Kidney glomerular epithelial cell (primary cell): ENCODE measurements at regions not wholly inside any gene's neighbourhood (a gene's known extent, or its start where the extent isn't known, plus 50 kb on each side); places are given as distances from the start of the nearest gene placed in this dataset.
"Not testable (repeated sequence)": the region's sequence is repeated elsewhere in the genome, so short reads cannot be mapped to it uniquely, and the experiment has no call there.

Experiments
- DNase-seq: peaks from one replicate; lab custom pipeline; 2025; lab: John Stamatoyannopoulos, UW

DNA sequence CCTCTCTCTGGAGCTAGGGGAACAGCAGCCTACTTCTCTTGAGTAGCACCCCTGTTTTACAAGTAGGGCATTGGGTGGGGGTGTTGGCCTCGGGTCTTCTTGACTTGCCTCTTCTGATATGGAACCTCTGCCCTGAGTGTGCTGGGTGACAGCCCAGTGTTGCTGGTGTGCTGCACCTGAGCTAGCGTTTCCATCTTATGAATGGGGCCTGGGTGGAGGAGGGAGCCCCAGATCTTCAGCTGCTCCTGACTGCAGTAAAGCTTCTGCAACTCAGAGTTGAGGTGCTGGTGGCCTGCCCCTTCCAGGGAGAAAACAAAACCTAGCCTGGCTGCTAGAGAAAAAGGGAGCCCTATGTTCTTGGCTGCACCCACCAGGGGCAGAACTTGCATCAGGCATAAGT lies 202.5 kb upstream of the SHH start:
- no peak for DNase-seq

DNA sequence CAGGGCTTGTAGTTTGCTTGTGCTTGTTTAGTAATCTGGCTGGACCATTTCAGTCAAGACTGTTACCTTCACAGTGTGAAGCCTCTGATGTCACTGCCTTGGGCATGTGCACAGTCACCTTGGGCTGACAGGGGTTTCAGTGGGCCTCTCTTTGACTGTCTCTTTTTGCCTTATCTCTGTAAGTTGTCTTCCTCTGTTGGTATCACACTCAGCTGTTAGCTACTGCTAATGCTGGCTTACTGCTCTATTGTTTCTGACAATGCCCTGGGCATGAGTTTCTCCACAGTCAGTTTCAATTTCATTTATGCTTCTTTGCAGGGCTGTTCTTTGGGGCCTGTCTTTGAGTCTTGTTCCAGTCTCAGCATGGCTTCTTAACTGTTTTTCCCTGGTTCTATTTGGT lies 201.9 kb upstream of the SHH start:
- DNase-seq, result no peak

DNA sequence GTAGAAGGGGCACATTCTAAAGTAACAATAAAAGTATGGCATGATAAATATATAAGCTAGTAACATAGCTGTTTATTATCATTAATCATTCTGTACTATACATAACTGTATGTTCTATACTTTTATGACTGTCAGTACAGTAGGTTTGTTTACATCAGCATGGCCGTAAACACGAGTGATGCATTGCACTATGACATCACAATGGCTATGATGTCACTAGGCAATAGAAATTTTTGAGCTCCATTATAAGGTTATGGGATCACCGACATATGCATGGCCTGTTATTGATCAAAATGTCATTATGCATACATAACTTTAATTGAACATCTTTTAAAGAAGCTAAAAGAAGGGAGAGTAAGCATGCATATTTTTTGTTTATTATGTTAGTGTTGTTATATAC lies 200.1 kb upstream of the SHH start:
- no peak for DNase-seq

DNA sequence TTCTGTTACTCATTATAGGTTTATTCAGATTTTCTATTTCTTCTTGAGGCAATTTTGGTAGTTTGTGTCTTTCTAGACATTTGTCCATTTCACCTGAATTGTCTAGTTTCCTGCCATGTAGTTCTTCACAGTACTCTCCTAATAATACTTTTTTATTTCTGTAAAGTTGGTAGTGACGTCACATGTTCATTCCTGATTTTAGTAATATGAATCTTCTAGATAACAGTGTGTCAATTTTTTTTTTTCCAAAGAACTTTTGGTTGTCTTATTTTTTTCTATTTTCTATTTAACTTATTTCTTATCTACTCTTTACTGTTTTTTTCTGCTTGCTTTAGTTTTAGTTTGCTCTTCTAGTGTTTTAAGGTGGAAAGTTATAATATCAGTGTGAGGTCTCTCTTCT lies 197.3 kb upstream of the SHH start:
- no peak for DNase-seq

DNA sequence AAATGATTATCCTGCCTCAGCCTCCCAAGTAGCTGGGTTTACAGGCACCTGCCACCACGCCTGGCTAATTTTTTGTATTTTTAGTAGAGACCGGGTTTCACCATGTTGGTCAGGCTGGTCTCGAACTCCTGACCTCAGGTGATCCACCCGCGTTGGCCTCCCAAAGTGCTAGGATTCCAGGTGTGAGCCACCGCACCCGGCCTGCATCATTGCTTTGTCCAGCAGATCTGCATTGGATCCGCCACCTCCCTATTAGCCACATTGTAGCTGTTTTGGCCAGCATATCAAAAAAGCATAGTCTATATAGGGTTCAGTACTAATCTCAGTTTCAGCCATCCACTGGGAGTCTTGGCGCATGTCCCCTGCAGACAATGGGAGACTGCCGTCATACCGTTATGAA lies 194.6 kb upstream of the SHH start:
- not testable (repeated sequence) for DNase-seq

DNA sequence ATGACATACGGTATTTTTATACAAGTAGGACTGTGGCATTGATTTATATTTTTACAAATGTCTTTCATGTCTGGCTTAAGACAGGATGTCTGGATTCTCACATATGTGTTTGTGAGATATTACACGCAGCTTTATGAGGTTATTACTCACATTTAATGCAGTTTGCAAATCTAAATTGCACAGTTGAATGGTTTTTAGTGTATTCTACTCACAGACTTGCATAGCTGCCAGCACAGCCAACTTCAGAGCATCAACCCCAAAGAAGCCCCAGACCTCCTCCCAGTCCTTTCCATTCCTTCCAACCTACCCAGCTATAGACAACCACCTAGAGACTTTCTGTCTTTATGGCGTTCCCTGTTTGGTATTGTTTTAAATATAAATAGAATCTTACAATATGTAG lies 193.8 kb upstream of the SHH start:
- no peak for DNase-seq

DNA sequence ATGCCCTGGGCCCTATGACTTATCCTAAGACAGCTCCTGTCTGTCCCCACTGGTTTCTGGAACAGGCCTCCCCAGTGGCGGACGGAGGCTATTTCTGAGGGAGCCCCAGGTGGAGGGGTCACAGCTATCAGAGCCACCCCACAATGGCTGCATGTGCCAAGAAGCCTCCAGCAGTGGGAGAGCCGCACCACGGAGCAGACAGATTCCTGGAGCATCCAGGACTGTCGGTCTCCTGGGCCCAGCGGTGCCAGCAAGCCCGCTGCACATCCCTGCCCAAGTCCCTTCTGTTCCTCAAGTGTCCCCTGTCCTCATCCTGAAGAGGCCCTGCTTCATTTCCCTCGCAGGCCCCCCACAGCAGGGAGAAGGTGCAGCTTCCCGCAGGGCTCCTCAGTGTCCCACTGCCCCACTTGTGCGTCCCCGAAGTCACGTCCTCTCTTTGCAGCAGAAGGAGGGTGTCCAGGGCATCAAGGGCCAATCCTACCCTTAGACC lies 193.0 kb upstream of the SHH start:
- no peak for DNase-seq

DNA sequence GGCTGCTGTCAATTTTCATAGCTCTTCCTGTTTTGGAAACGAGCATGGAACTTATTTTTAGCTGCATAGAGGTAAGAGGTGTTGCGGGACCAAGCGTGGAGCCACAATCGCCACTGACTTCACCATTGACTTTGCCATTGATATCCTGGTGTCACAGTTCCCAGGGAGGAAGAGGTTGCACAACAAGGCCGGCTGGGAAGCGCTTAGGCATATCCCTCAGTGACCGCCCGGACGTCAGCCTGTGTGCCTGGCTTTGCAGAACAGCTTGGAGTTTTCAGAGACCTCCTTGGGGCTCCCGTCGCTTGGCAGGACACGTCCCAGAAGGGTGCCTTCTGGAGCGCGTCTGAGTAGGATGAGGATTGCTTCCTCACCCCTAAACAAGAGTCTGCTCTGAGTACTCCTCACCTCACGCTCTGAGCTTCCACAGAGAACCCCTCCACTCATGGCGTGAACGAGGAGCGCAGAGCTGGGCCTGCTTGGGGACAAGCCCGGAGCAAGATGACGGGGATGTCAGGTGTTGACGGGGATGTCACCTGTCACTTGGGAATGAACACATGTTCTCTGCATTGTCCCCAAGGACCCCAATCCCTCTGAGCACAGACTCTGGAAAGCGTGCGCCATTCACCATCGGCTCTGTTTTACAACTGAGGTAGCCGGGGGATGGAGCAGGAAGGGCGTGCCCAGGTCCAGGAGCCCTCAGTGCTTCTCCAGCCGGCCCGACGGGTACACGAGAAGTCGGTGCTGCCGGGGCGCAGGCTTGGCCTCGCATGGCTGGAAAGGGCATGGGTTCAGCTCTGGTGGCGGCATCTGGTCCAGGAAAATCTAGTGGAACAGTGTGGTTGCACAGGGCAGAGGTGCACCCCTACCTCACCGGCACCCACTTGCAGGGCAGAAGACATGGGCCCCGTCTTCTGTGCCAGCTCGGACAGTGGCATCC lies 192.3 kb upstream of the SHH start:
- no peak for DNase-seq

DNA sequence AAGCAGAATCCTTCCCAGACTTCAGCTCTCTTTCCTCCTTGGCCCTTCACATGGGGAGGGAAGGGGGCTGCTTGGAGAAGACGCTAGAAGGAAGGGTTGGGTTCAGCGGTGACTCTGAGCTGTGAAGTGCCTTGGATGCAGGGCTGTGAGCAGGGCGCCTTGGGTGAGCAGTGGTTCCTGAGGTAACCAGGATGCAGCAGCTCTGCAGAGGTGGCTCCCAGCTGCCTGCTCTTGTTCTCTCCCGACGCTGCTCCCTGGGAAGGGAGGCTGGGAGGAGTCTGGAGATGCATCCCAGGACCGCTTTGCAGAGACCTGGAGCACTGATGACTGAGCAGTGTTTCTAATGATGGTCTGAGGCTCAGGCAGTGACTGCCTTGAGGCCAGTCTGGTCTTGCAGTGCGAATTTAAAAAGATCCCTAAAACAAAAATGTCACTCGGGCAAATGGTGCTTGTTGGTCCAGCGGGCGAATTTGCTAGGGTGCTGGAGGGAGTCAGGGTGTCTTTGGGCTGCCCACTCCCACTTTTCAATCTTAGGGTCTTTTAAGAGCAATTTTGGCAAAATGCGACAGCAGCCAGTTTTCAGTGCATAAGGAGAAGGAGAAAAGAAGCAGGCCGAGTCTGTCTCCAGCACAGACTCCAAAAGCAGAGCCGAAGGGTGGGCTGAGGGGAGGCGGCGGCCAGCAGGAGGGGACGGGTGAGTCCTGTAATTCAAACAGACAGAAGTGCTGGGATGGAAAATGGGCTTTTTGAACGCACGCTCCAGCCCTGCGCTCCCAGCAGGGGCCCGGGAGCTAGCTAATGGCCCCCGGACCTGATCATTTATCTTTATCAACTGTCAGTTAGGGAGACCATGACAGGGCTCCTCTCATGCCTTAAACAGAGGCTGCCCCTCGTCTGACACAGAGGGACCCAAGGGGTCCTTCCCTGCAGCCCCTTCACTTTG lies 191.2 kb upstream of the SHH start:
- no peak for DNase-seq

DNA sequence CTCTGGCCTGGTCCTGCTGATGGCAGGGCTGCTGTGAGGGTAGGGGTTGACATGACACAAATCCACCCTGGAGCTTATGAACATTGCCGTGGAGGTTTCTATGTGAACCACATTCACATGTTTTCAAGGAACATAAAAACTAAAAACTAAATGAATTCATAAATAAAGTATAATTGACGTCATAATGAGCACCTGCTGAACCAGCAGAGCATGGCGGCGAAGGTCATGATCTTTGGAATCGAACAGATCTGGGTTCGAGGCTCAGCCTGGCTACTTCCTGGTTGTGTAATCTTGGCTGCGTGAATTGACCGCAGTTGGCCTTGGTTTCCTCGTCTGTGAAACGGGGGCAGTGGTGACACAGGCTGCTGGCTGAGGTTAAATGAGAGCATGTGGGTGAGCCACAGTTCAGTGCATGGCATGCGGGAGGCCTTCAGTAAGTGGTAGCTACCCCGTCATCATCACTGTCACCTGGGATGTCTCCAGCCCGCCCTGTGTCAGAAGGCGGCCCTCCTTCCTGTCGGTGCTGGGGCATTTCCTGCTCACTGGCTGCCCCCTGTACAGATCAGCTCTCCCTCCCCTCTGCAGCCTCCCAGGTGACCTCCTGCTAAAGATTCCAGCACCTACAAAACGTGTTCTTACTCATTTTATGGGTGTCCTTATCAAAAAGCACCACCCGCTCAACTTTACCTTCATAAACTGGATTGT lies 190.3 kb upstream of the SHH start:
- DNase-seq, result no peak

DNA sequence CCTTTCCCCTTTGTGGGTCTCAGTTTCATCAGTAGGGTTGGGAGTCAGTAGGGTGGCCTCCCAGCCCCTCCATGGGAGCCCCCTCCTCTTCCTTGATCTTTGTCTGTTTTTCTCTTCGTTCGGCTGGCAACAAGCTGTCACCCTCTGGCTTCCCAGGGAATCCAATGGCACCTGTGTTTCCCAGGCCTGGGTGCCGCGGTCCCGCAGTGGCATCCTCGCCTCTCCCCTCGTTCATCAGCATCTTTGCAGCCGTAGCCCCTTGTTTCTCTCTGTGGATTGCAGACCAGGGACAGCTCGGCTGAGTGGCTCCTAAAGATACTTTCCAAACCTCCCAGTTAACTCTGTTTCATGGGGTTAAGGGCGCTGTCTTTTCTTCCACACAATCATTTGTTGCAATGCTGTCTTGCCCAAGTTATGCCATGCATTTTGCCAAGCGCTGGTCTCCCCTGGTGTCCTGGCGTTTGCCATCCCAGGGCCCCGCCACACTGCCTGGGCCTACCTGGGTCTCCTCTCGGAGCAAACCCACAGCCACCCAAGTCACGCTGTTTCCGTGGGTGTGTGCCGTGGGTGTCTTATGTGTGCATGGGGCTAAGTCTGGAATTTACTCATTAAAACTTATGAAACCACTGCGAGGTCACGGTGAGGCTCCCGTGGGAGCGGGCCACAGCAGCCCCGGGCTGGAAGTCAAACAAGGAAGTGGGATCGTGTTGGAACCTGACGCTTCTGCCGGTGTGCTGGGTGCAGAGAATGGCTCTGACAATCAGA lies 189.4 kb upstream of the SHH start:
- no peak for DNase-seq

DNA sequence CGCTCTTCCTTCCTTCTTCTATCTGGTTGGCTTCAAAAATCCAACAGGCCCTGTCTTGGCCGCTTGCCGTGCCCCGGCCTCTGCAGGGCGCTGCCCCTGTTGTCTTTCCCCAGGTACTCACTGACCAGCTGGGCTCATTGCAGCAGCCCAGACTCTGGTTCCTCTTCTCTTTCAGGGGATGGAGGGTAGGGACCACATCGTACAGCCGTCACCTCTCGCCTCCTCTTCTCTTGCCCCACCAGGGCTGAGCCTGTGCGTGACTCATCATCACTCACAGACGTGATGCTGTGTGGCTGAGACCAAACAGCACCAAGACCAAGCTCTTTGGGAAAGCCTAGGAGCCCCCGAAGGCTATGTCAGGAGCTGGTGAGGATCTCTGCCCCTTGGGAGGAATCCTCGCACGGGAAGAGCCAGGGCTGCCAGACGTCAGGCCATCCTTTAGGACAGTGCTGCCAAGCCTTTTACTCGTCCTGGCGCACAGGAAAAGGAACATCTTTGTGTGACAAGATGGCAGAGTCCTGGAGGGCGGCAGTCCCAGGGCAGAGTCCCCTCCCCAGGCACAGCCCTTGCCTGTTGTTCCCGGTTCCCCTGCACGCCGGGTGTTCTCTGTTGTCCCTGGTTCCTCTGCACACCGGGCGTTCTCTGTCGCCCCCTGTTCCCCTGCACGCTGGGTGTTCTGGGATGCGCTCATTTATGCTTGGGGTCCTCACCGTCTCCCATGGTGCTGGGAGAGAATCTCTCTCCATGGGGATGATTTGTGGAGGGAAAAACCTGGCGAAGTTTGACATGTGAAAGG lies 188.5 kb upstream of the SHH start:
- DNase-seq, result no peak

DNA sequence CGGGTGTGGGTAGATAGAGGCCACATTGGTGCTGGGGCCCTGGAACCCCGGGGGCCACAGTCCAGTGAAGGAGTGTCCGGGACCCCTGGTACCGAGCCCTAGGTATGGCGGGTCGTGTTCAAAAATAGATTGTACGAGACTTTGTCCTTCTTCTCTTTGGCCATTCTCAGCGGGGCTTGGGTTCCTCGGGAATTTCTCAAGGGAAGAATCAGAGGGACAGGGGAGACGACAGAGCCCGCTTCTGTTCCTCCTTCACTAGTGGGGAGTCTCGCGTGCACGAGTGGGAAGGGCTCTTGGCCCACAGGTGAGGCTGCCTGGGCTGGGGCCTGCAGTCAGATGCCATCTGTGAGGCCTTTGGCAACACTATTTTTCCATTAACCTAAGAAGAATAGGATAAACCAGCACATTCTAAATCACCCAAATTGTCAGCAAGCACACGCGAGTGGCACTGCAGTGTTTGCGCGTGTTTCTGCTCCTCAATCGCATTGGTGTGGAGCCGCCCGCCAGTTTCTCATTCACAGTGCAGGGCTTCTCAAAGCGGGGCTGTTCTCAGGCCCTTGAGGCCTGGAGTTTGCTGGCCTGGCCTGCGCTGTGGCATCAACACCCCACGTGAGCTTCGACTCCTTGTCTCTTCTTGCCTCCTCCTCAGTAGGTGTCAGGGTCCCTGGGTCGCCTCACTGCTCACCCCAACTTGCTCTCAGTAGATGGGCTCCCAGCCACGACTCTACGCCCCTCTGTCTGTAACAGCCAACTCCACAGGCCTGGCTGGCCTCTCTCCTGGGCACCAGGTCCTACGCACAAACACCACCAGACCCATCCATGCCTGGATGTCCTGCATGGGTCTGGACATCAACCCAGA lies 187.6 kb upstream of the SHH start:
- DNase-seq, result no peak

DNA sequence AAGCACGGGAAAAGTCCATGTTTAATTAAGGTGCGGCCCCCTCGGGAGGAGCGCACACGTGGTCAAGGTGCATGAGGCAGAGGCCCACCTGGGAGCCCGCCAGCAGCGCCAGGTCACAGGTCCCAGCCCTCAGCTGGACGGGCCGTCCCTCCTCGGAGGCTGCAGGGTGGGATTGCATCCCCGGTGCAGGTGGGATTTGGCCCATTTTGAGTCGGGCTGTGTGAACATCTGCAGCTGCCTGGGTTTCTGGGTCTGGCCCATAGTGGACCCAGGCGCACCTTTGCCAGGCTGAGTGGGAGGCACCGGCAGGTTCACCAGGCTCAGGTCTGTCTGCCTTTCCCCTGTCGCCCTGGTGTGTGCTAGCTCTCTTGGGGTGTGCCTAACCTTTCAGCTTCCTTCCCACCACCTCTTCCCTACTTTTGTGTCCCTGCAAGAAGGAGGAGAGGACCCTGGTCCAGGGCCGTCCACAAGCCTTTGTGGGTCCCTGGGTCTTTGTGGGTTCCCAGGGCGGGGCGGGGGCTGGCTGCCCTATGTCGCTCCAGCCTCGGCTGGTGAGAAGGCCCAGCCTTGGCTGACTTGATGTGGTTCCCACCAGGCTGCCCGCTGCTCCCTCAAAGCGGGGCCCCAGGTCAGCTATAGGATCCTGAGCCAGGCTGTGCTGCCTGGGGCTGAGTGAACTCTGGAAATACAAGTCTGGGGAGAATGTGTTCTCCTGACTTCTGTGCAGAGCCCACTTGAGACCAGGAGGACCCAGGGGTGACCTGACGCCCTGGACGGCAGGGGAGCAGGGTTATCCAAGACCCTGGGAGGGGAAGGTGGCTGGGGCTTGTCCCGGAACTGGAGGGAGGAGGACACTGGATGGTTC lies 186.7 kb upstream of the SHH start:
- DNase-seq, result no peak

DNA sequence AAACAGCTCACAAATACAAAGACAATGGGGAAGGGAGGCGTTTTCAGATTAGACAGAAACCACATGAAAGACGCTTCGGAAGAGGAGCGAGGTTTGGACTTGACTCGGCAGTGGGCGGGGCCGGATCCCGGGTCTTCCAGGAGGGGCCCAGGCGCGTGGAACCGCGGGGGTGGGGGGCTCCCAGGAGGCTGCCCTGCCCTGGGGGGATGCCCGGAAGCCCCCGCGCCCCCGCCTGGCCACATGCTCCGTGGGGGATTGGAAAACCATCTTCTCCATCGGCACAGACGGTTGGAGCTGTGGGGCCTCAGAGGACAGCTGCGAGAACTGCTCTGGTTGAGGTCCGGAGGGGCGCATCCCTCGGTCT lies 186.0 kb upstream of the SHH start:
- DNase-seq, result no peak

DNA sequence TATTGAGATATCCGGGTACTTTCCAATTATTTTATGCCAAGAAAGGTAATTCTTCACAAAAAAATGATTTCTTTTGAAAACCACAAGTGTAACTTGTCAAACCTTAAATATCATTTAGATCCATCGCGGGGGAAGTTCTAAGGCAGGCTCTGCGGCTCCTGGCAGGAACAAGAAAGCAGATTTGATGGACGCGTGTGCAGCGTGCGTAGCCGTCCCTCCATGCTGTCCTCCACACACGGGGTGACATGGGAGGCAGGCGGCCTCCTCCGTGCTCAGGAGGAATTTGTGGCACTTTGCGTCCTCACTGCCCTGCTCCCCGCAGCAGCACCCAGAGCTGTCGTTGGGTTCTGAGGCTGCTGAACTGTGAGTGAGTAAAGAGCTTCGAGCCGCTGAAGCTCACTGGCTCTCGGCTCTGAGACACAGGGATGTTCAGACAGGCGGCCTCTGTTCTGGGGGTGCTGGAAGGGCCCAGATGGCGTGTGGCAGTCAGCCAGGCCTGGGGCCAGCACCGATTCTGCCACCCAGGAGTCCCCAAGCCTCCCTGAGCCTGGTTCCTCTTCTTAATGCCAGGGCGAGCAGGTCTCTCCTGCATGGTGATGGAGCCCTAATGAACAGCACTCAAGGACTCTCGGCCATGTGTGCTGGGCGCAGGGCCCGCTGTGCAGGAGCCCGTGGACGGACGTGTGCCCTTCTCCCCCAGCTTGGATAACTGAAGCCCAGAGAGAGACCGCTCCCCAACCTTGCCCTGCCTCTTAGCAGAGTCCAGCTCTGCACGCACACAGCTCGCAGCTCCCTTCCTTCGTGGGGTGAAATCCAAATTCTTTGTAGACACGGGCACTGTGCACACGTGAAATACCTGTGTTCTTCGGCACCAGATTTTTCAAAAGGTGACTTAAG lies 185.4 kb upstream of the SHH start:
- DNase-seq, result no peak

DNA sequence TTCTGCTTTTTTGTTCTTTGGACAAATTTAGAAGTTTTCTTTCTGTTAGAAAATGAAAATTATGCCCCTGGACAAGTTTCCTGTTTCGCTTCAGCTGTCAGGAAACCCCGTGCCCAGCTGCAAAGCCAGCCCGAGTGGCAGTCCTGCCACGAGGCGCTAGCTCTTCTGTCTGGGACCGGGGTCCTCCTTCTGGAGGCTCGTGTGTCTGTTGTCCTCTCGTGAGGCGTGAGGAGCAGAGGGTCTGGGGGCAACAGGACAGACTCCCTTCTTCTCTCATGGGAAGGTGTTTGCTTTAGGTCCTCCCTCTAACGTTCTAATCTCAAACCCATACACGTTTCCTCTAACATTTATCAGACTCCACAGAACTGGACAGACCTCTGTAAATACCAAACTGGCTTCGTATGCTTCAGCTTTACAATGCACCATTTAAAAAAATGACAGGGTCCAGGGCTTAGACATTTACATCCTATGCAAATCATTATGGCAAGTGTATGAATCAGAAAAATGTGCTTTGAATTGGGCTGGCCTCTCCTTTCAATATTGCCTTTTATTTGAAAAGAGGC lies 184.5 kb upstream of the SHH start:
- DNase-seq, result no peak
